H9 (cell line): ENCODE measurements at regions not wholly inside any gene's neighbourhood (a gene's known extent, or its start where the extent isn't known, plus 50 kb on each side); places are given as distances from the start of the nearest gene placed in this dataset.

Experiments
- DNase-seq: peaks from one replicate; pipeline ENCODE4 v3.0.0-alpha.2; 2017
- H2AFZ ChIP-seq: one replicate; pipeline ENCODE4 v1.6.1; 2013; ENCODE audit warnings: mild to moderate bottlenecking, low read length, control low read depth, moderate library complexity
- H2AK5ac ChIP-seq: 2 replicates; pipeline ENCODE4 v1.6.1; 2013; ENCODE audit warnings: low read length, control low read depth, mixed read lengths; ENCODE audit not compliant: insufficient read length
- H2BK120ac ChIP-seq: one replicate; pipeline ENCODE4 v1.6.1; 2013; ENCODE audit warnings: low read depth, mild to moderate bottlenecking, low read length, control low read depth, inconsistent platforms; ENCODE audit not compliant: poor library complexity, severe bottlenecking
- H2BK12ac ChIP-seq: 2 replicates; pipeline ENCODE4 v1.6.1; 2013; ENCODE audit warnings: low read length, control low read depth, mixed read lengths, low read depth; ENCODE audit not compliant: insufficient read length
- H2BK15ac ChIP-seq: 2 replicates; pipeline ENCODE4 v1.6.1; 2013; ENCODE audit warnings: low read depth, low read length, control low read depth
- H2BK20ac ChIP-seq: one replicate; pipeline ENCODE4 v1.6.1; 2013; ENCODE audit warnings: low read depth, mild to moderate bottlenecking, low read length, control low read depth, inconsistent platforms; ENCODE audit not compliant: poor library complexity, severe bottlenecking
- H2BK5ac ChIP-seq: 2 replicates; pipeline ENCODE4 v1.6.1; 2013; ENCODE audit warnings: low read length, control low read depth, mixed read lengths; ENCODE audit not compliant: insufficient read length
- H3K14ac ChIP-seq: 2 replicates; pipeline ENCODE4 v1.6.1; 2013; ENCODE audit warnings: low read length, control low read depth; ENCODE audit not compliant: insufficient read depth
- H3K18ac ChIP-seq: 2 replicates; pipeline ENCODE4 v1.6.1; 2013; ENCODE audit warnings: low read depth, mild to moderate bottlenecking, mixed read lengths, low read length, control low read depth; ENCODE audit not compliant: insufficient read length
- H3K23ac ChIP-seq: 2 replicates; pipeline ENCODE4 v1.6.1; 2013; ENCODE audit warnings: low read length, control low read depth, mixed read lengths, low read depth; ENCODE audit not compliant: insufficient read length
- H3K23me2 ChIP-seq: 2 replicates; pipeline ENCODE4 v1.6.1; 2013; ENCODE audit warnings: low read depth, mild to moderate bottlenecking, mixed read lengths, low read length, control low read depth; ENCODE audit not compliant: insufficient read length, poor library complexity, severe bottlenecking
- H3K27ac ChIP-seq: 2 replicates; pipeline ENCODE4 v1.5.1; 2013; ENCODE audit warnings: low read length, control low read depth, mixed read lengths, low read depth; ENCODE audit not compliant: insufficient read length
- H3K27me3 ChIP-seq: 2 replicates; pipeline ENCODE4 v1.6.1; 2013; ENCODE audit warnings: low read length, control low read depth, inconsistent platforms; ENCODE audit not compliant: insufficient read depth
- H3K4ac ChIP-seq: 2 replicates; pipeline ENCODE4 v1.6.1; 2013; ENCODE audit warnings: low read depth, mild to moderate bottlenecking, control low read depth, inconsistent platforms, low read length, moderate library complexity
- H3K4me1 ChIP-seq: 2 replicates; pipeline ENCODE4 v1.6.1; 2013; ENCODE audit warnings: low read length, control low read depth, inconsistent platforms; ENCODE audit not compliant: insufficient read depth
- H3K4me2 ChIP-seq: 2 replicates; pipeline ENCODE4 v1.6.1; 2013; ENCODE audit warnings: low read length, control low read depth, mixed read lengths; ENCODE audit not compliant: insufficient read length, insufficient read depth
- H3K56ac ChIP-seq: 2 replicates; pipeline ENCODE4 v1.6.1; 2013; ENCODE audit warnings: low read depth, mild to moderate bottlenecking, mixed read lengths, low read length, control low read depth; ENCODE audit not compliant: insufficient read length
- H3K79me1 ChIP-seq: 2 replicates; pipeline ENCODE4 v1.6.1; 2013; ENCODE audit warnings: low read depth, mild to moderate bottlenecking, moderate library complexity, low read length, control low read depth, inconsistent platforms; ENCODE audit not compliant: insufficient read depth, poor library complexity, severe bottlenecking
- H3K79me2 ChIP-seq: 2 replicates; pipeline ENCODE4 v1.6.1; 2013; ENCODE audit warnings: low read length, control low read depth, inconsistent platforms; ENCODE audit not compliant: insufficient read depth
- H3K9ac ChIP-seq: 2 replicates; pipeline ENCODE4 v1.6.1; 2013; ENCODE audit warnings: low read length, control low read depth, mixed read lengths; ENCODE audit not compliant: insufficient read length; ENCODE audit errors: extremely low read depth
- H3K9me3 ChIP-seq: one replicate; pipeline ENCODE4 v1.6.1; 2013; ENCODE audit warnings: low read depth, low read length, inconsistent platforms; ENCODE audit not compliant: control insufficient read depth
- H3T11ph ChIP-seq: one replicate; pipeline ENCODE4 v1.6.1; 2013; ENCODE audit warnings: mild to moderate bottlenecking, low read length, control low read depth, inconsistent platforms
- H4K20me1 ChIP-seq: one replicate; pipeline ENCODE4 v1.6.1; 2013; ENCODE audit not compliant: control insufficient read depth, insufficient read length, insufficient read depth
- H4K5ac ChIP-seq: 2 replicates; pipeline ENCODE4 v1.6.1; 2013; ENCODE audit warnings: low read depth, mild to moderate bottlenecking, mixed read lengths, low read length, control low read depth; ENCODE audit not compliant: insufficient read length
- H4K8ac ChIP-seq: replicated peaks from 2 replicates; pipeline ENCODE4 v1.6.1; 2013; ENCODE audit warnings: low read length, control low read depth, mixed read lengths, low read depth; ENCODE audit not compliant: insufficient read length
- H4K91ac ChIP-seq: 2 replicates; pipeline ENCODE4 v1.6.1; 2013; ENCODE audit warnings: low read depth, mild to moderate bottlenecking, moderate library complexity, mixed read lengths, low read length, control low read depth; ENCODE audit not compliant: insufficient read length
- H3K27ac Mint-ChIP-seq, 3 experiments: 2 replicates in 2 of 3; 3 replicates in 1 of 3; pipeline ENCODE4 v1.8.0; 2020 to 2021; ENCODE audit warnings: mixed read lengths in 3 of 3, mild to moderate bottlenecking in 1 of 3, moderate library complexity in 1 of 3
- H3K27me3 Mint-ChIP-seq: 2 replicates; pipeline ENCODE4 v1.8.0; 2021; ENCODE audit warnings: low read depth, mild to moderate bottlenecking, moderate library complexity, mixed read lengths
- H3K36me3 Mint-ChIP-seq, 3 experiments: 2 replicates in 2 of 3; 3 replicates in 1 of 3; pipeline ENCODE4 v1.8.0; 2020 to 2021; ENCODE audit warnings: low read depth in 3 of 3, mixed read lengths in 3 of 3; ENCODE audit not compliant: insufficient read depth in 1 of 3
- H3K4me1 Mint-ChIP-seq, 2 experiments: 2 replicates each; pipeline ENCODE4 v1.8.0; 2020; ENCODE audit warnings: mixed read lengths in 2 of 2
- H3K4me3 Mint-ChIP-seq, 2 experiments: 2 replicates in 1 of 2; 3 replicates in 1 of 2; pipeline ENCODE4 v1.8.0; 2020 to 2021; ENCODE audit warnings: mild to moderate bottlenecking in 2 of 2, mixed read lengths in 2 of 2, moderate library complexity in 1 of 2
- H3K9me3 Mint-ChIP-seq, 2 experiments: 2 replicates in 1 of 2; 3 replicates in 1 of 2; pipeline ENCODE4 v1.8.0; 2020; ENCODE audit warnings: mild to moderate bottlenecking in 2 of 2, mixed read lengths in 2 of 2, moderate library complexity in 1 of 2
- WGBS: extraction: QIAGEN DNeasy Blood & Tissue Kit; methylation state at CpG from one replicate; pipeline ENCODE4 v1.1.7; 2013; ENCODE audit warnings: missing lambda C conversion rate, low lambda C conversion rate, mixed read lengths; ENCODE audit not compliant: insufficient read length; ENCODE audit errors: extremely low coverage; 5-methylcytosine and 5-hydroxymethylcytosine counted together
- TF ChIP-seq, protein P1 (sequence below): fragments of 200-600 bp; sonication (generic); conservative IDR thresholded peaks from 3 replicates; pipeline ENCODE4 v1.8.0; 2021; ENCODE audit warnings: antibody characterized with exemption, mild to moderate bottlenecking

DNA sequence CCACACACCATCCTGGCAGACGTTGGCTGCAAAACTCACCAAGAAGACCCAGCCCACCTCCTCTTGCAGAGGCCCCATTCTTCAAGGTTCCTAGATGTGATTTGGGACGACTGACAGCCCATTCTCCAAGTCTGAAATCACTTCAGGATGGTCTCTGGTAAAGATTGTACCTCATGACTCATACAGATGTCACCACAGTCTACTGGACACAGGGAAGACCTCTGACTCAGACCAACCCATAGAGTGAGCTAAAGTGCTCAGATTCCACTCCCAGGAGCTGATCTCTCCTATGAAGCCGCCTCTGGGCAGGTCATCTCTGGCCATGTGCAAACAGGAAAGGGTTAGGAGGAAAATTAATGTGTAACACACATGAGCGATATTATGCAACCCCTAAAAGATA lies 102.4 kb upstream of the VWC2 start:
- Histone ChIP-seq H2AK5ac (no peak overlapping the region), H3K79me1 (no peaks in the 10 kb centered on the region), H2BK20ac (no peak overlapping the region), H3K79me2 (no peaks in the 10 kb centered on the region), H2BK120ac (no peak overlapping the region), H2BK12ac (no peak overlapping the region), H3K9me3 (no peaks in the 10 kb centered on the region), H3K18ac (no peak overlapping the region), H2BK15ac (no peak overlapping the region), H3K4me2 (no peak overlapping the region), H4K20me1 (no peaks in the 10 kb centered on the region), H2AFZ (no peak overlapping the region), H3K4me1 (no peaks in the 10 kb centered on the region), H3T11ph (no peak overlapping the region), H4K91ac (no peak overlapping the region), H3K56ac (no peak overlapping the region), H2BK5ac (no peak overlapping the region), H3K9ac (no peak overlapping the region), H3K23ac (no peak overlapping the region), H3K27ac (no peak overlapping the region), H3K4ac (no peak overlapping the region), H3K14ac (no peak overlapping the region), H4K8ac (no peak overlapping the region), H4K5ac (no peak overlapping the region), H3K27me3 (no peaks in the 10 kb centered on the region), H3K23me2 (no peaks in the 10 kb centered on the region)
- Mint-ChIP-seq H3K4me3 (no peak overlapping the region; a peak in 1 of 5 replicates), H3K36me3 (no peaks in the 10 kb centered on the region; a peak in 1 of 7 replicates), H3K27ac (no peak overlapping the region), H3K27me3 (peaks cover 2% of the 10 kb centered on the region; the same call in 1 of the 2 replicates), H3K9me3 (peaks cover 0 to 6% of the 10 kb centered on the region in 2 experiments; a peak in 2 of 5 replicates), H3K4me1 (peaks cover 21 to 31% of the 10 kb centered on the region in 2 experiments)
- WGBS = no CpG with 5 or more reads among the region's 4 CpGs
- no peak for DNase-seq
- TF ChIP-seq, protein P1, sequence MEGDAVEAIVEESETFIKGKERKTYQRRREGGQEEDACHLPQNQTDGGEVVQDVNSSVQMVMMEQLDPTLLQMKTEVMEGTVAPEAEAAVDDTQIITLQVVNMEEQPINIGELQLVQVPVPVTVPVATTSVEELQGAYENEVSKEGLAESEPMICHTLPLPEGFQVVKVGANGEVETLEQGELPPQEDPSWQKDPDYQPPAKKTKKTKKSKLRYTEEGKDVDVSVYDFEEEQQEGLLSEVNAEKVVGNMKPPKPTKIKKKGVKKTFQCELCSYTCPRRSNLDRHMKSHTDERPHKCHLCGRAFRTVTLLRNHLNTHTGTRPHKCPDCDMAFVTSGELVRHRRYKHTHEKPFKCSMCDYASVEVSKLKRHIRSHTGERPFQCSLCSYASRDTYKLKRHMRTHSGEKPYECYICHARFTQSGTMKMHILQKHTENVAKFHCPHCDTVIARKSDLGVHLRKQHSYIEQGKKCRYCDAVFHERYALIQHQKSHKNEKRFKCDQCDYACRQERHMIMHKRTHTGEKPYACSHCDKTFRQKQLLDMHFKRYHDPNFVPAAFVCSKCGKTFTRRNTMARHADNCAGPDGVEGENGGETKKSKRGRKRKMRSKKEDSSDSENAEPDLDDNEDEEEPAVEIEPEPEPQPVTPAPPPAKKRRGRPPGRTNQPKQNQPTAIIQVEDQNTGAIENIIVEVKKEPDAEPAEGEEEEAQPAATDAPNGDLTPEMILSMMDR = no peak
